ENCODE measurements at regions not wholly inside any gene's neighbourhood (a gene's known extent, or its start where the extent isn't known, plus 50 kb on each side); places are given as distances from the start of the nearest gene placed in this dataset.
A peak's percentile ranks its signal among the peaks of the same experiment; 100 is the strongest.

DNA sequence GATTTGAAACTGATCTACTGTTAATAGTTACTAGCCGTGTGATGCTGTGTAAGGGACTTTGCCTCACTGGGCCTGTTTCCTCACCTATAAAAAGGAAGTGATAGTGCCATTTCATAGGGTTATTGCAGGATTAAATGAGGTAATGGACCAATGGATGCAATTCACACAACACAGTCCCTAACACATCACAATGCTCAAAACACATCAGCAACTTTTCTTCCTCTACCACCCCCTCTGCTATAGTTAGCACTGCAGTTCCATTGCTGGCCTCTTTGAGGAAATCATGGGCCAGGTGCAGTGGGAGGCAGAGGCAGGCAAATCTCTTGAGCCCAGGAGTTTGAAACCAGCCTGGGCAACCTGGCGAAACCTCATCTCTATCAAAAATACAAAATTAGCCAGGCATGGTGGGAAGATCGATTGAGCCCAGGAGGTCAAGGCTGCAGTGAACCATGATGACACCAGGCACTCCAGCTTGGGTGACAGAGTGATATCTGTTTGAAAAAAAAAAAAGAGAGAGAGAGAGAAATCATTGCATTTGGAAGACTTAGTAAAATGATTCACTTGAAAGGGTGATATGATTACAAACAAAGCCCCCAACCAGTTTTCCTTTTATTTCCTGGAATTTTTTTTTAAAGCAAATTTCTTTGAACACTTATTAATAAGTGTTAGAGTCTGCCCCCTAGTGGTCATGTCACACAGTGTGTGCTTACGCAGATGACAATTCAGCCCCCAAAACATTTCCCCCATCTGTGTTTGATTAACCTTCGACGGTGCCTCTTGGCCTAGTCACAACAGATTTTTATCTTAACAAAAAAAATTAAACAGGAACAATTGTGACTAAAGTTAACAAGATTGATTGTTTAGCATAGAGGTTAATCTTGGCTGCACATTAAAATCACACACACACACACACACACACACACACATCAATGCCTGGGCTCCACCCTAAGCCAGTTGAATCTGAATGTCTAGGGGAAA, 88.6 kb upstream of the BCL11A start:
- Mint-ChIP-seq H3K4me3 (no peak overlapping the region), H3K36me3 (ENCODE audit: low read depth) (no peaks in the 10 kb centered on the region), H3K9me3 (no peaks in the 10 kb centered on the region), H3K4me1 (no peaks in the 10 kb centered on the region), H3K27me3 (ENCODE audit: insufficient read depth) (peaks cover 44% of the 10 kb centered on the region), H3K27ac (no peak overlapping the region)
- TF ChIP-seq, protein P1, sequence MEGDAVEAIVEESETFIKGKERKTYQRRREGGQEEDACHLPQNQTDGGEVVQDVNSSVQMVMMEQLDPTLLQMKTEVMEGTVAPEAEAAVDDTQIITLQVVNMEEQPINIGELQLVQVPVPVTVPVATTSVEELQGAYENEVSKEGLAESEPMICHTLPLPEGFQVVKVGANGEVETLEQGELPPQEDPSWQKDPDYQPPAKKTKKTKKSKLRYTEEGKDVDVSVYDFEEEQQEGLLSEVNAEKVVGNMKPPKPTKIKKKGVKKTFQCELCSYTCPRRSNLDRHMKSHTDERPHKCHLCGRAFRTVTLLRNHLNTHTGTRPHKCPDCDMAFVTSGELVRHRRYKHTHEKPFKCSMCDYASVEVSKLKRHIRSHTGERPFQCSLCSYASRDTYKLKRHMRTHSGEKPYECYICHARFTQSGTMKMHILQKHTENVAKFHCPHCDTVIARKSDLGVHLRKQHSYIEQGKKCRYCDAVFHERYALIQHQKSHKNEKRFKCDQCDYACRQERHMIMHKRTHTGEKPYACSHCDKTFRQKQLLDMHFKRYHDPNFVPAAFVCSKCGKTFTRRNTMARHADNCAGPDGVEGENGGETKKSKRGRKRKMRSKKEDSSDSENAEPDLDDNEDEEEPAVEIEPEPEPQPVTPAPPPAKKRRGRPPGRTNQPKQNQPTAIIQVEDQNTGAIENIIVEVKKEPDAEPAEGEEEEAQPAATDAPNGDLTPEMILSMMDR (conservative IDR thresholded peaks at IDR 0.05), result peak; percentile 91
- 57 to 90% methylated on average over 2 to 6 of the region's 6 CpGs for WGBS, 2 experiments (ENCODE audit: insufficient coverage in 1 of 2, insufficient read length in 1 of 2)
- peak; percentile 66 for DNase-seq
- no peak overlapping the region for H3K9ac ChIP-seq (ENCODE audit: extremely low read depth, low read length, poor library complexity, severe bottlenecking)
- H3K27me3 ChIP-seq (ENCODE audit: control insufficient read depth, insufficient read depth, low read length, poor library complexity, severe bottlenecking), result peaks cover 57% of the 10 kb centered on the region
- no peak overlapping the region for H3K27ac ChIP-seq (ENCODE audit: low read depth, low read length)
- H3K4me3 ChIP-seq (ENCODE audit: low read length), result no peak overlapping the region
- no peaks in the 10 kb centered on the region for H3K4me1 ChIP-seq (ENCODE audit: control insufficient read depth, insufficient read depth, low read length)
- no peaks in the 10 kb centered on the region for H3K9me3 ChIP-seq (ENCODE audit: control insufficient read depth, low read length)
- H3K36me3 ChIP-seq (ENCODE audit: control insufficient read depth, insufficient read depth, low read length), result no peaks in the 10 kb centered on the region

DNA sequence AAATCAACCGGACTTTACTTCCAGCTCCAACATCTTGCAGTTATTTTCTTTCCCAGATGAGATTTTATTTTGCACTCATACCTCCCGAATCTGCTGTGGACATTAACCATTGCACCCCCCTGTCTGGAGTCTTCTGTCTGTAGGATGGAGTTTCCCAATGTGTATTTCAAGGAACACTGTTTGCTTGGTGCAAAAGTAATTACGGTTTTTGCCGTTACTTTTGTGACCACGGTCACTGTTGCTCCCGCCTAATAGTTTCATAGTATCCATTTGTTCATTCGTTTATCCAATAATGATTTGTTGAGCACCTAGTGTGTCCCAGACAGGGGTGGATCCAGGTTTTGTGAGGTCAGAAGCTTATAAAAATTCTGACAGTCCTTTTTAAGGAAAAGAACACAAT, 90.3 kb upstream of the BCL11A start:
- Mint-ChIP-seq H3K9me3 (no peaks in the 10 kb centered on the region), H3K27me3 (ENCODE audit: insufficient read depth) (peaks cover 34% of the 10 kb centered on the region), H3K27ac (no peak overlapping the region), H3K4me3 (no peak overlapping the region), H3K36me3 (ENCODE audit: low read depth) (no peaks in the 10 kb centered on the region), H3K4me1 (no peaks in the 10 kb centered on the region)
- Histone ChIP-seq H3K4me3 (ENCODE audit: low read length) (no peak overlapping the region), H3K27ac (ENCODE audit: low read depth, low read length) (no peak overlapping the region), H3K4me1 (ENCODE audit: control insufficient read depth, insufficient read depth, low read length) (no peaks in the 10 kb centered on the region), H3K9ac (ENCODE audit: extremely low read depth, low read length, poor library complexity, severe bottlenecking) (no peak overlapping the region), H3K27me3 (ENCODE audit: control insufficient read depth, insufficient read depth, low read length, poor library complexity, severe bottlenecking) (peaks cover 41% of the 10 kb centered on the region), H3K9me3 (ENCODE audit: control insufficient read depth, low read length) (no peaks in the 10 kb centered on the region), H3K36me3 (ENCODE audit: control insufficient read depth, insufficient read depth, low read length) (no peaks in the 10 kb centered on the region)
- TF ChIP-seq, protein P1 (conservative IDR thresholded peaks at IDR 0.05), result no peak
- no peak for DNase-seq
- WGBS, 2 experiments (ENCODE audit: insufficient coverage in 1 of 2, insufficient read length in 1 of 2), result 93 to 97% methylated on average over 6 to 7 of the region's 7 CpGs

DNA sequence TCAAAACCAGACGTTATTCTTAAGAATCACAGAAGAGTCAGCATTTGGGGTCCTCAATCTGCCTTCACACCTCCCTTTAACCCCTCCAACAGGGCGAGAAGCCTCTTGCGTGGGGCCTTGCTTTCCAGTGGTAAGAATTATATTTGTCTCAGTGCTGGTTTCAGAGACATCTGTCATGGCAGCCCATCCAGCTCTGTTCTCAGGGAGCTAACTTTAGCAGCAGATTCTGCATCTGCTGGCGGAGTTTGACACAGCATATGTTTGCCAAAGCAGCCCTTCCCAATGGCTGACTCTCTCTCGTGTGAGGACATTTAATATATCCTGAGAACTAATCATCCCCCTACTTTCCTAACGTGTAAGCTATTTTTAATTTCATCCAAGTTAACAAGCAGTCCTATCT, 91.5 kb upstream of the BCL11A start:
- DNase-seq, result no peak
- Histone ChIP-seq H3K27me3 (ENCODE audit: control insufficient read depth, insufficient read depth, low read length, poor library complexity, severe bottlenecking) (peaks cover 29% of the 10 kb centered on the region), H3K4me3 (ENCODE audit: low read length) (no peak overlapping the region), H3K4me1 (ENCODE audit: control insufficient read depth, insufficient read depth, low read length) (no peaks in the 10 kb centered on the region), H3K27ac (ENCODE audit: low read depth, low read length) (no peak overlapping the region), H3K9ac (ENCODE audit: extremely low read depth, low read length, poor library complexity, severe bottlenecking) (no peak overlapping the region), H3K9me3 (ENCODE audit: control insufficient read depth, low read length) (no peaks in the 10 kb centered on the region), H3K36me3 (ENCODE audit: control insufficient read depth, insufficient read depth, low read length) (no peaks in the 10 kb centered on the region)
- WGBS, 2 experiments (ENCODE audit: insufficient coverage in 1 of 2, insufficient read length in 1 of 2), result 83 to 95% methylated on average over 4 to 6 of the region's 6 CpGs
- Mint-ChIP-seq H3K4me3 (no peak overlapping the region), H3K27ac (no peak overlapping the region), H3K27me3 (ENCODE audit: insufficient read depth) (peaks cover 26% of the 10 kb centered on the region), H3K4me1 (no peaks in the 10 kb centered on the region), H3K36me3 (ENCODE audit: low read depth) (no peaks in the 10 kb centered on the region), H3K9me3 (no peaks in the 10 kb centered on the region)
- TF ChIP-seq, protein P1 (conservative IDR thresholded peaks at IDR 0.05), result no peak
